ENCODE measurements at regions not wholly inside any gene's neighbourhood (a gene's known extent, or its start where the extent isn't known, plus 50 kb on each side); places are given as distances from the start of the nearest gene placed in this dataset.
A peak's percentile ranks its signal among the peaks of the same experiment; 100 is the strongest.

- DNase-seq (ENCODE audit: low spot score) = no peak
Observed at GRCh38 chr2:111695441-111696007, 188.5 kb downstream of the ANAPC1 start.

- DNase-seq (ENCODE audit: low spot score) = no peak
Observed at GRCh38 chr2:111696226-111696625, 187.8 kb downstream of the ANAPC1 start.

GRCh38 chr2:111697560-111697959 is 186.4 kb downstream of the ANAPC1 start:
- no peak for DNase-seq (ENCODE audit: low spot score)

- DNase-seq (ENCODE audit: low spot score) = no peak
Observed at GRCh38 chr2:111698089-111698488, 185.9 kb downstream of the ANAPC1 start.

- peak; percentile 76 for DNase-seq (ENCODE audit: low spot score)
Observed at GRCh38 chr2:111698743-111699554, 185.0 kb downstream of the ANAPC1 start.

GRCh38 chr2:111701266-111701665 is 182.7 kb downstream of the ANAPC1 start:
- no peak for DNase-seq (ENCODE audit: low spot score)

GRCh38 chr2:111701798-111702118 is 182.2 kb downstream of the ANAPC1 start:
- DNase-seq (ENCODE audit: low spot score) = no peak

- DNase-seq (ENCODE audit: low spot score) = peak; percentile 64
Observed at GRCh38 chr2:111702119-111702803, 181.7 kb downstream of the ANAPC1 start.

GRCh38 chr2:111702804-111703196 is 181.2 kb downstream of the ANAPC1 start:
- DNase-seq (ENCODE audit: low spot score) = no peak

- no peak for DNase-seq (ENCODE audit: low spot score)
Observed at GRCh38 chr2:111703759-111704158, 180.2 kb downstream of the ANAPC1 start.

- DNase-seq (ENCODE audit: low spot score) = no peak
Observed at GRCh38 chr2:111704246-111704645, 179.7 kb downstream of the ANAPC1 start.

- DNase-seq (ENCODE audit: low spot score) = no peak
Observed at GRCh38 chr2:111705239-111705638, 178.8 kb downstream of the ANAPC1 start.

GRCh38 chr2:111705711-111706336 is 178.2 kb downstream of the ANAPC1 start:
- DNase-seq (ENCODE audit: low spot score) = peak; percentile 59

- DNase-seq (ENCODE audit: low spot score) = no peak
Observed at GRCh38 chr2:111706481-111707001, 177.5 kb downstream of the ANAPC1 start.

- DNase-seq (ENCODE audit: low spot score) = no peak
Observed at GRCh38 chr2:111707700-111708099, 176.3 kb downstream of the ANAPC1 start.

GRCh38 chr2:111708476-111709180 is 175.4 kb downstream of the ANAPC1 start:
- DNase-seq (ENCODE audit: low spot score) = no peak

GRCh38 chr2:111709321-111709720 is 174.7 kb downstream of the ANAPC1 start:
- DNase-seq (ENCODE audit: low spot score) = no peak

- no peak for DNase-seq (ENCODE audit: low spot score)
Observed at GRCh38 chr2:111710085-111710484, 173.9 kb downstream of the ANAPC1 start.

- no peak for DNase-seq (ENCODE audit: low spot score)
Observed at GRCh38 chr2:111710613-111711012, 173.4 kb downstream of the ANAPC1 start.

GRCh38 chr2:111711270-111711669 is 172.7 kb downstream of the ANAPC1 start:
- no peak for DNase-seq (ENCODE audit: low spot score)

GRCh38 chr2:111712361-111712760 is 171.6 kb downstream of the ANAPC1 start:
- DNase-seq (ENCODE audit: low spot score) = no peak

GRCh38 chr2:111712940-111713515 is 171.0 kb downstream of the ANAPC1 start:
- no peak for DNase-seq (ENCODE audit: low spot score)

Data from CD4-positive, alpha-beta T cell treated with Interleukin-15 for 4 hours (primary cell).